HepG2 (cell line): ENCODE measurements at regions not wholly inside any gene's neighbourhood (a gene's known extent, or its start where the extent isn't known, plus 50 kb on each side); places are given as distances from the start of the nearest gene placed in this dataset.

ENCODE experiments used
- BHLHE40 ChIP-seq: IDR thresholded peaks from 2 replicates; pipeline ENCODE4 v1.6.1; 2011; ENCODE audit warnings: low read length, improper control_type of control experiment
- MAFK ChIP-seq, 2 experiments: IDR thresholded peaks in 1 of 2; conservative IDR thresholded peaks in 1 of 2; 2 replicates each; pipeline ENCODE4 v1.6.1; 2011; ENCODE audit warnings: improper control_type of control experiment in 2 of 2, low read length in 2 of 2
- NR2F2 ChIP-seq: IDR thresholded peaks from 2 replicates; pipeline ENCODE4 v1.6.1; 2012; ENCODE audit warnings: low read depth, inconsistent platforms, borderline replicate concordance
- SP1 ChIP-seq, 2 experiments: fragments of 450-650 bp in 1 of 2; sonication (generic) in 1 of 2; formaldehyde crosslinking in 1 of 2; IDR thresholded peaks; 2 replicates each; pipeline versions ENCODE4 v1.4.0 to v1.6.1; 2016 to 2020; ENCODE audit warnings: missing genetic modification reagents in 1 of 2
- ZNF276 ChIP-seq: sonication (generic); formaldehyde crosslinking; IDR thresholded peaks from 2 replicates; pipeline ENCODE4 v1.4.0; 2020; ENCODE audit warnings: mild to moderate bottlenecking, low read depth, missing genetic modification reagents
- ZUFSP ChIP-seq: sonication (generic); formaldehyde crosslinking; IDR thresholded peaks from 2 replicates; pipeline ENCODE4 v1.9.0; 2021; ENCODE audit warnings: missing genetic modification reagents, mild to moderate bottlenecking, borderline replicate concordance
- TF ChIP-seq, protein P1 (sequence below): sonication (generic); formaldehyde crosslinking; IDR thresholded peaks from 2 replicates; pipeline ENCODE4 v1.5.0; 2020; ENCODE audit warnings: mild to moderate bottlenecking, missing genetic modification reagents, moderate library complexity

DNA sequence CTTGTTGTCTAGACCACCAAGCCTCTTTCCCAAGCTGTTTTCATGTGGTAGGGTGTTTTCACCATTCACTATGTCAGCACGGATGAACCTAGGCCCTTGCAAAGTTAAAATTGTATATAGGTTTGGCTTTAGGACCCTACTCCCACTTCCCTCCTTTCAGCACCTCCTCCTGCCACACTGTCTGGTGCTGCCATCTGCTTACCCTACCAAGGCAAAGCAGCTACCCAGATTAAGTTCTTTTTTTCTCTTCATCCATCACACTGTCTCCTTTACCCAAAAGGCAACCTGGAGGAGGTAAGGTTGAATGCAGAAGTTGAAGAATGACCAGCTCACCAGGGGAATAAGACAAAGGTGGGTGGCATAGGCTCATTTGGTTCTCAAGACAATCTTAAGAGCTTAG is 184.0 kb downstream of the CDC5L start:
- no peak for TF ChIP-seq BHLHE40
- TF ChIP-seq, protein P1, sequence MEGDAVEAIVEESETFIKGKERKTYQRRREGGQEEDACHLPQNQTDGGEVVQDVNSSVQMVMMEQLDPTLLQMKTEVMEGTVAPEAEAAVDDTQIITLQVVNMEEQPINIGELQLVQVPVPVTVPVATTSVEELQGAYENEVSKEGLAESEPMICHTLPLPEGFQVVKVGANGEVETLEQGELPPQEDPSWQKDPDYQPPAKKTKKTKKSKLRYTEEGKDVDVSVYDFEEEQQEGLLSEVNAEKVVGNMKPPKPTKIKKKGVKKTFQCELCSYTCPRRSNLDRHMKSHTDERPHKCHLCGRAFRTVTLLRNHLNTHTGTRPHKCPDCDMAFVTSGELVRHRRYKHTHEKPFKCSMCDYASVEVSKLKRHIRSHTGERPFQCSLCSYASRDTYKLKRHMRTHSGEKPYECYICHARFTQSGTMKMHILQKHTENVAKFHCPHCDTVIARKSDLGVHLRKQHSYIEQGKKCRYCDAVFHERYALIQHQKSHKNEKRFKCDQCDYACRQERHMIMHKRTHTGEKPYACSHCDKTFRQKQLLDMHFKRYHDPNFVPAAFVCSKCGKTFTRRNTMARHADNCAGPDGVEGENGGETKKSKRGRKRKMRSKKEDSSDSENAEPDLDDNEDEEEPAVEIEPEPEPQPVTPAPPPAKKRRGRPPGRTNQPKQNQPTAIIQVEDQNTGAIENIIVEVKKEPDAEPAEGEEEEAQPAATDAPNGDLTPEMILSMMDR (CRISPR knock-in tag): no peak
- TF ChIP-seq SP1 (IDR thresholded peaks at IDR 0.05): no peak
- no peak for TF ChIP-seq SP1 (CRISPR knock-in tag; IDR thresholded peaks at IDR 0.05)
- TF ChIP-seq ZNF276: no peak
- no peak for TF ChIP-seq MAFK (conservative IDR thresholded peaks at IDR 0.05 in 1 of 2, IDR thresholded peaks at IDR 0.05 in 1 of 2; ENCODE audit: low read length in 2 of 2)
- TF ChIP-seq ZUFSP: no peak
- no peak for TF ChIP-seq NR2F2
